HG02623 (cell line): ENCODE measurements at regions not wholly inside any gene's neighbourhood (a gene's known extent, or its start where the extent isn't known, plus 50 kb on each side); places are given as distances from the start of the nearest gene placed in this dataset.

Source experiments
- ATAC-seq: cut with Tn5 transposase; IDR thresholded peaks from one replicate; pipeline ENCODE4 v1.9.1; 2021; ENCODE audit warnings: moderate library complexity; ENCODE audit not compliant: unreplicated experiment

DNA sequence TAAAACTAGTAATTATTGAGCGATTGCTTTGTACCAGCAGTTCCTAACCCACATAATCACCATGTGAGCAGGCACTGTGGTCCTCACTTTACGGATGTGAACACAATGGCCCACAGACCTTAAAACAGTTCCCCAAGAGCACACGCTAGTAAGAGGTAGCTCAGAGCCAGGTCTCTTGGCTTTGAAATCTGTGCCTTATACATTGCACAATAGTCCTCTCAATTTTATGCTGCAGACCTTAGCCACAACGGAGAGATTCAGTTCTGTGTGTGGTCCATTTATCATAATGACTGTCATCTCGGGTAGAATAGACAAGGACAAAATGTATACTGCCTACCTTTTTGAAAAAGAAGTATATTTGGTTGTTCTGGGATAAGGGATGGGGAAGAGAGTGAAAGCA is 289.0 kb upstream of the ANKRD55 start:
- no peak for ATAC-seq

DNA sequence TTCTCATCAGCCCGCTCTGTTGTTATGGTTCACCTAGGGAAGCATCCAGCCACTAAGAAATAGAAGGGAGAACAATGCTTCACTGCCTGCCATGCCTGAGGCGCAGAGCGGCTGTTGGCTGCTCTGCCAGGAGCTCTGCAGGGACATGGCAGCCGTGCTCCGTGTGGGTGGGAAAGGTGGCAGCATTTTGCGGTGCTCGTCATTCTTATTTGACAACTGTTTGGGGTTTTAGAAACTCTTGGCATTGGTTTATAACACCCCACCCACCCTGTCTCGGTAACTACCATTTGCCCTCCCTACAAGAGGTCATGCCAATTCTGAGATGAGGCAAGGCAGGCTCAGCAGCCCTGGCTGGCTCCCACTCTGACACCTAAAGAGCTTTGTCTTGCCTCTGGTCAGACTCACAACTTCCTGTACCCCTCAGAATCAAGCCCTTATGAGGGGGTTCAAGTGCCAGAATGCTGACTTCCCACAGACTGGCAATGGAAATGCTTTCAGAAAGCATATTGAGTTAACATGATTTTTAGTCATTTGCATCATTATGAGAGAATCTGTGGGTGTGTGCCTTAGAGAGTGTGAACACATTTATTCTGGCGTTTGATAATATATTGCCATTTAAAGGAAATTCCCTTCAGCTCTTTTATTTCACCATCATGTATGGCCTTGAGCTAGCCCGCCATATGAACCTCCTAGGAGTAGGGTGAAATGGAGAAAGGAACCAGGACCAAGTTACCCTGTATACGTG is 288.0 kb upstream of the ANKRD55 start:
- no peak for ATAC-seq

DNA sequence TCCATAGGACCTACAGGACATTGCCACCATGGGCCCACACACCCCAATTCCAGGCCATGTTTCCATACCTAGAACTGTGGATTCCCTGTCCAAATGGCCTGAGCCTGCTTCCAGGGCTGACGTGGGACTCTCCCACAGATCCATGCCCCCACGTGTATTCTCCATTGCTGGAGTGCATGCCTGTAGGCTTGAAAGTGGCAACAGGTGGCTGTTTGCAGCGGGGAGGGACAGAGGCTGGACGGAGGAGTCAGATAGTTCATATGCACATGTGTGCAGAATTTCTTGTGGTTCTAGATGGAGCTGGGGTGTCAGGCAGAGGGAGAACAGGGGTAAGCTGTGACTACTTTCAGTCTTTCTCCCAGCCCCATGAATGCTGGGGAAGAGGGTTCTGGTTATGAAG is 285.7 kb upstream of the ANKRD55 start:
- ATAC-seq, result no peak

DNA sequence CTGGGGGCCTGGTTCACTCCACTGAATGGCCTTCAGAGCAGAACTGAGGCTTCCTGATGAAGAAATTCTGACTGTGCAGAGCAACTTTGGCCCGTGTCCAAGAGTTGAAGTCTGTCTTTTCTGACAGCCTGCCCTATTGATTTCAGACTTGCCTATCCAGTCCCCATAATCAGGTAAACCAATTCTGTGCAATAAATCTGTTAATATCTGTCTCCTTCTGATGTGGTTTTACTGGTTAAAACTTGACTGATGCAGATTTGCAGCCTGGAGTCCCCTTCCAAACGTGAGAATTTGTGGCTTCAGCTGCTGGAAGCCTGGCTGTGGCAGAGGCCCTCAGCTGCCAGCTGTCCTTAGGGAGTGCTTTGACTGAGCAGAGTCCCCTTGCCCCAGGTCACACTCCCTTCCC is 283.9 kb upstream of the ANKRD55 start:
- ATAC-seq, result no peak

DNA sequence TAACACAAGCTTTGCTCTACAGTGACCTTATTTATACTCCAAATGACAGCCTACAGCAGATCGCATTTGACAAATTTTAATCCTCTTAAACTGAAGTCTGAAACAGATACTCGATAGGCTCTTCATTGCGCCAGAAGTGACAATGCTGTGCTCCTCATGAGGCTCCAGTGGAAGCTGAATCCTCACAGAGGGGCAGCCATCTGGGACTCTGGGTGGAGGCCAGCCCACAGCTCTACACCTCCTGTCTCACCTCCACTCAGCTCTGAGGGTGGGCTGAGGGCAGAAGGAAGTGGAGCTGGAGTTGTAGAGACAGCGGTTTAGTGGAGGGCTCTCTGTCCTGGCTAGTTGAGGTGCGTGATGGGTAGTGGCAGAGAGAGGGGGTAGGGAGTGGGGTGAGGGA is 283.3 kb upstream of the ANKRD55 start:
- ATAC-seq, result no peak

DNA sequence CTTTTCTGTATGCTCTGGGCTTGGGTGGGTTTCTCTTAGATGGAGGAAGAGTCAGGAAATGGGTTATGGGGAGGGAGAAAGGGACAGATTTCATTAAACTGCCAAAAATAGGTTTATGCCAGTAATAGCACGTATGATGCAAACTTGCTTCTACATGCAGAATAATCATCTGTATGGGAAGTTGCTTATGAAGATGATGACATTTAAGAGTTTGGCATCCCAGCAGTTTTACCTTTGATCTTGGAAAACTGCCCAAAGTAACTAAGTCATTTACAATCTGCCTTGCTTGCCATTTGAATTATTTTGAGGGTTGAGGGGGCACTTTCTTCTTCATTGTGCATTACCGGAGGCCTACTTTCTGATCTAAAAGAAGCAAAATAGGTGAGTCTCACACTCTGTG is 282.9 kb upstream of the ANKRD55 start:
- ATAC-seq, result no peak

DNA sequence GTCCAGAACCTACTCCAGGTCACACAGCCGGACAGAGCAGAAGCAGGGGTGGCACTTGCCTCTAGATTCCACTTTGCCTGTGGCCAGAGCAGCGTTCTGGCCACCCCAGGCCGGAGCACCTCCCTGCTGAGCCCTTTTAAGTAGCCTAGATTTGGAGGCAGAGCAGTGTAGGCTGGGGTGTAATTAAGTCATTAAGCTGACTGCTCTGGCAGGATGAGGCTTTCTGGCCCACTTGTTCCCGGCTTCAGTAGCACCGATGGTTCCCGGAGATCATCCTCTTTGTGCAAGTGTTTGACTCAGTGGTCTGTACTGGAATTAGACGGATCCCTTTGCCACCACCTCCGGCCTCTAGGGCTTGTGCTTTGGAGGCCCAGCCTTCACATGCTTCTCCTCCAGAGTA is 281.9 kb upstream of the ANKRD55 start:
- no peak for ATAC-seq

DNA sequence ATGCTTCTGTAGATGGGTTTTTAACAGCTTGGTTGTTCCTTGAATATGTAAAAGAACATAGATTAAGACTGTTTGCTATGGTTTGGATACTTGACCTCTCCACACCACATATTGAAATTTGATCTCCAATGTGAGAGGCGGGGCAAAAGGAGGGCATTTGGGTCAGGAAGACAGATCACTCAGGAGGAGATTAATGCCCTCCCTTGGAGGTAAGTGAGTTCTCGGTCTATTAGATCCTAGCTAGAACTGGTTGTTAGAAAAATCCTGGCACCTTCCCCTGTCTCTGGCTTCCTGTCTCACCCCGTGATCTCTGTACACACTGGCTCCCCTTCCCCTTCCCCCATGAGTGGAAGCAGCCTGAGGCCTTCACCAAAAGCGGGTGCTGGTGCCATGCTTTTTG is 281.1 kb upstream of the ANKRD55 start:
- ATAC-seq, result no peak

DNA sequence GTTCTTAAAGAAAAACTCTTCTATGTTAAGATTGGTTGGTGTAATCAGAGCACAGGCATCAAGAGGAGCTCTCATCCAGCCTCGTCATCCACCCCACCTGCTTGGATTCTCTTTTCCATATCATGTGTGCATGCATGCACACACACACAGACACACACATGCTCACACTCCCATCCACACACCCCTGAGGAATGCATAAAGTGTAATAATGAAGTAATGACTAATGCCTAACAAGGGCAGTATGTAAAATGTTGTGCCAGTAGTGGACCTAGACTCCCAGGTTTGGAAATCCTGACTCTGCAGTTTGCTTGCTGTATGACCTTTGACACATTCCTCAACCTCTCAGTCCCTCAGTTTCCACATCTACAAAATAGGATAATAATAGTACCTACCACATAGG is 280.0 kb upstream of the ANKRD55 start:
- no peak for ATAC-seq

DNA sequence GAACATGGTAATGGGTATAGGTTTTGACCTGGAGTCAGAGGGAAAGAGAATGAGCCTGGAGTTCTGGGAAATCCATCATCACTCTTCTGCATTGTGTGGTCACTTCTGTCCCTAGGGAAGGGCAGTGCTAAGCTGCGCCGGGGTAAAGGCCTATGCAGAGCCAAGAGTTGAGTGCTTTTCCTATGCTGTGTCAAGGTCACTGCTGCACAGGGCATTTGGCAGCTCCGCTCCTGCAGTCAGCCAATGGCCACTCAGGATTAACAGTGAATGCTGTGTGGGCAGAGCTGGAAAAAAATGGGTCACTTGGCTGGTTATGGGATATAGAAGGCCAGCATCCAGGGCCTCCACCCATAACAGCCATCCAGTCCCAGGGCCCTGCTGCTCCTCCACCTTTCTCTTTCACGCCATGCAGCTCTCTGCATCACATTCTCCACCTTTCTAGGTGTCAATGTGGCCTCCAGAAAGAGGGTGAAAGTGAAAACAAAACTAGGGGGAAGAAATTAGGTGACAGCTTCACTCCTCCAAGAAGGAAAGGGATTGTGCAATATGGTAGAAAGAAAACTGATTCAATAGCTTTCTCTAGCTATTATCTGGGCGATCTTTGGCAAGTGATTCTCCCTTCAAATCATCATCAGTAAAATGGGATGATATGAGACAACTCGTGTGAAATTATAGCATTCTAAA is 279.3 kb upstream of the ANKRD55 start:
- no peak for ATAC-seq

DNA sequence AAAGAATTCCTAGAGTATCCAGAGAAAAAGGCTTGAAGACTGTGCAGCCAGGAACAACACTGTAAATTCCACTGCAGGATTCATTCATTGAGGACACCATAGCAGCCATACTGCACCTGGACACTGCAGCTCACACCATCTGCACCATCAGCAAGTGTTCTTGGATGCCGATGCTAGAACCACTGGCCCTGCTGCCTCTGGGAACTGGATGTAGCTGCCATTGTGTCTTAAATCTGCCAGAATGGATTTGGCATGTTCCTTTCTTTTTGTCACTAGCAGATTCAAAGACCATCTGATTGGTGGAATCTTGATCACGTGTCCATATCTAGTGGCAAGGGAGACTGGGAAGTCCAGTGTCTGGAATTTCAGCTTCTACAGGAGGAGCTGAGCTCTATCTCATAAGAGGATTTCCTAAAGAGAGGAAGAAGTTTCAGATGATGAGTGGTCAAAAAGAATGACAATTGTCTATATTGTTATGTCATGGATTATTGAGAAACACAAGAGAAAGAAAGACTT is 278.3 kb upstream of the ANKRD55 start:
- ATAC-seq, result no peak

DNA sequence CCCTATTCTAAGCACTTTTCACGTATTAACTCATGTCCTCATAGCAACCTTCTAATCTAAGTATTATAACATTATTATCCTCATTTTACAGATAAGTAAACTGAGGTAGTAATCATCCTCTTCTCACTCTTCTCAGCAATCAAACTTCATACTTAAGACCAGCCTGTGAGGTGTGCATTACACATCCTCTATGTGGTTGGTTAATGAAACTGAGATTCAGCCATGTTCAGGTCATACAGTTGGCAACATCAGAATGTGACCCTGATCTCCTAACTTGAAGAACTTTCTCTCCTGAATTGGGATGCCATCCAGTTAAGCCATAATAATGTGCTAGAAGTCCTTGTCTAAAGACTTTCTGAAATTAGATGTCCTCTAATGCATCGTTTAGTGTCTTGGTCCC is 275.1 kb upstream of the ANKRD55 start:
- ATAC-seq, result no peak

DNA sequence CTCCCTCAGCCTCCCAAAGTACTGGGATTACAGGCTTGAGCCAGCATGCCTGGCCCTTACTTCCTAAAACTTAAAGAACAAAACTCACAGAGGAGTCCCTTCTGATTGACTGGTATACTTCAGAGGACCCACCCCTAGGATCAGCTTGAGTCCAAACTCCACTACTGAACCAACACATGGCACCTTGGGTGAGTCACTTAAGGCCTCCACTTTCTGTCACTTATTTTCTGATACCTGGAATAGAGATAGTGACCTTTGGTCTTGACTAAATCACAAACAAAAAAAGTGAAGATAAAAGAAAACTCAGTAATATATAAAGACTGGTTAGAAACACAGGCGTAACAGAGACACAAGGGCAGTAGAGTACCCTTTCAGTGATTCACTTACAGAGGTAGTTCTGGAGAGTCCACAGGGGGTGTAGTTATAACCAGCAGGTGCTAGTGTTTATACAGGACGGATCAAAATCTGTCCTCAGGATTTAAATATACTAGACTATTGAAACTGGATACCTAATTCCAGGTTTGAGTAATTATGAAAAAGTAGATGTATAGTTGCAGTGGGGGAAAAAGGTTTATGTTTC is 274.3 kb upstream of the ANKRD55 start:
- no peak for ATAC-seq

DNA sequence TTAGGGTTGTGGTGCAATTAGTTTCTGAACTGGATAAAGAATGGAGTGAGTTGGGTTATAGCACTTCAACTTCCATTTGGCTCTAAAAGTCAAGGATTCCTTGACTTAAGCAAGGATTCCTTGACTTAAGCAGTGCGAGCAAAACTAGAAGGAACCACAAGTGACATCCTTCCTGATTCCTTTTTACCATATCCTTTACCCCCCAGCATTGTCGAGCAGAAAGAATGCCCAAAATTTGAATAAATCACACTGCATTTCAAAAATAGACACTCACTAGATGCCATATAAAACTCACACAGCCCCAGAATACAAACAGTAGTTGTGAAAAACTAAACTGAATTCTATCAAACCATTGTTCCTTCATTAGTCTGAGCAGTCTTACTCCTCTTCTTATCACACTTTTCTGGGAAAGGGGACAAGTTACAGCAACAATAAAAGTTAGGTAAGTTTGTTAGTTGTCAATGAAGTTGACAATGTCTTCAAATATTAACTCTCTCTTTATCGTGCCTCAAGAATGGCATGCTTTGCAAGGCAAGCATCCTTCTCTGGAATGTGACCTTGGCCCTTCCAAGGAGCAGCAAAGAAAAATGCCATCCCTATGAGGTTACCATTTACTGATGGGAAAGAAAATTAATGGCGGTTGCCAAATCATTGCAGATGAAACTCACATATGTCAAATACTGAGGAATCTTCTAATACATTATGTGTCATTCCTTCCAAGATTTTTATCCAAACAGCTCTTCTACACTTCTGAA is 273.3 kb upstream of the ANKRD55 start:
- ATAC-seq, result no peak

DNA sequence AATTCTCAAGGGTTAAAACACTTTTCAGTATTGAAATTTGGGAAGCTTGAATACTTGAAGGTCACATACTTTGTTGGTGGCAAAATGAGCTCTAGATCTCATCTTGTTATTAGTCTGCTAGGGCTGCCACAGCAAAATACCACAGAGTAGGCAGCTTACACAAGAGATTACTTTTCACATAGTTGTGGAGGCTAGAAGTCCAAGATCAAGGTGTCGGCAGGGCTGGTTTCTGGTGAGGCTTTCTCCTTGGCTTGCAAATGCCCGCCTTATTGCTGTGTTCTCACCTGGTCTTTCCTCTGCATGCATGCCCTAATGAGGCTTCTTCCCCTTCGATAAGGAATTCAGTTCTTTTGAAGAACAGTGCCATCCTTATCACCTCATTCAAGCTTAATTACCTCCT is 270.8 kb upstream of the ANKRD55 start:
- no peak for ATAC-seq

DNA sequence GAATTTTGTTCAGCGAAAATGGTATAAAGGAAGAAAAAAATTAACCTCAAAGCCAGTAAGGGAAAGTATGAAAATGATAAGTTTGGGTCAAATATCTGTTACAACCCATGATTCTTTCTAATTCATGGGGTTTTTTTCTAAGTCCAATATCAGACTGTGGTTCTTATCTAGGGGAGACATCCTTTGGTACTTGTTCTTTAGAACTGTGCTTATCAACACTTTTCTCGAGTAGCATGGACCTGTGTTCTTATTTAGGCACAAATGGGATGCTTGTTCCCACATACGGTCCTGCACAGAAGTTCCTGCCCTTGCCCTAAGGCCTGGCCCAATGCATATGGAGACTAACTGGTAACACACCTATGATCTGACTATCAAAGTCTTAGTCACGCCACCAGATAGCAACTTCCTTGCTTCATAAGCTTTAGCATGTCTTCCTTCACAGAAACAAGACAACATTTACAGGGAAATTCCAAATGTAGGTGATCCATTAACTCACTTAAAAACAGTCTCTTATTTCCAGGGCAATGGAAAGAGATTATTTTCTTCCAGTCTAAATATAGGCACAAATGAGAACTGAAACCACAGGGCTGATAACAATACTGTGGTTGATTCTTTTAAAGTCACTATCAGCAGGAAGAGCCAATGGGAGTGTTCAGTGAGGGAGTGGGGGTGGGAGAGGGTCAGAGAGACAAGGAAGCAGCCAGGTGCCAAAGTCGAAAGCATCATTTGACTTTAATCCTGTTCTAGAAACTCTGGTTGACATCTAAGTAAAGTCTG is 268.8 kb upstream of the ANKRD55 start:
- no peak for ATAC-seq

DNA sequence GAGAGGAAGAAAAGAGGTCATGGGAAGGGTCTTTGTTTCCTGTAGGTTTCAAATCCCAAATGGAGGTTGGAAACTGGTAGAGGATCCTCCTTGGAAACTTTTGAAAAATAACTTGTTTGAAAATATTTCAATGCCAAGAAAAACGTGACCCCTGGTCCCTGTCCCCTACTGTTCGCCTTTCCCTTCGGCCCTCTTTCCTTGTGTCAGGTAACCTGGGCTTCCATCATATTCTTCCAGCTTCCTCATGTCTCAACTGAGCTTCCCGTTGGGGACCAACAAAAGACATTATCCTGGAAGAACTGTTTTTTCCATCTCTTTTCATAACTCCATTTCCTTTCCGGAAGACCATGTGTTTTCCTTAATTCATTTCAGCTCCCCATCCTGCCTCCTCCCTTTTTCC is 266.8 kb upstream of the ANKRD55 start:
- no peak for ATAC-seq

DNA sequence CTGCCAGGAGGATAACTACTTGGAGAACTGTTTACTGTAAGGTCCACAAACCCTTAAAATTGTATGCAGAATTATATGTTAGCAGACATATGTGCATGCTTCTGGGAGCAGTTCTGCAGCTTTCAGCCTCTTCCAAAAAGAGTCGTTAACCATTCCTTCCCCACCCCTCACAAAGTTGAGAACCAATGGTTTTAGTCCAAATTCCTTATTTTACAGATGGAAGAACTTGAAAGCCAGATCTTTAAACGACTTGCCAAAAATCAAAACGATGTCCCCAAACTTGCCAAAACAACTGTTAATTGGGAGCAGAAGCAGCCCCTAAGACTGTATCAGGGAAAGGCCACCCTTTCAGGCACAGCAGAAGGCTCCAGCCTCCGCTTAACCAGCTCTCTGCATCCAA is 266.4 kb upstream of the ANKRD55 start:
- ATAC-seq, result no peak

DNA sequence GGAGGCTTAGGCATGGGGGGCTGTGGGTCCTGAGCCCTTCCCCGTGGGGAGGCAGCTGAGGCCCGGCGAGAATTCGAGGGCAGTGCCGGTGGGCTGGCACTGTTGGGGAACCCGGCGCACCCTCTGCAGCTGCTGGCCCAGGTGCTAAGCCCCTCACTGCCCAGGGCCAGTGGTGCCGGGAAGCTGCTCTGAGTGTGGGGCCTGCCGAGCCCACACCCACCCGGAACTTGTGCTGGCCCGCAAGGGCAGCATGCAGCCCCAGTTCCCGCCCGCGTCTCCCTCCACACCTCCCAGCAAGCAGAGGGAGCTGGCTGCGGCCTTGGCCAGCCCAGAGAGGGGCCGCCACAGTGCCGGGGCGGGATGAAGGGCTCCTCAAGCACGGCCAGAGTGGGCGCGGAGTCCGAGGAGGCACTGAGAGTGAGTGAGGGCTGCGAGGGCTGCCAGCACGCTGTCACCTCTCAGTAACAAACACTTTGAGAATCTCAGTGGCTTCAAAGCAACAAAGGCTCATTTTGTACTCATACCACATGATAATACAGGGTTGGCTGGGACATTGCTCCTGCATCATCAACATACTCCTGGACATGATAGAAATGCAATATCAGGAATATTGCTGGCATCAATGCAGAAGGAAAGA is 265.7 kb upstream of the ANKRD55 start:
- ATAC-seq, result no peak

DNA sequence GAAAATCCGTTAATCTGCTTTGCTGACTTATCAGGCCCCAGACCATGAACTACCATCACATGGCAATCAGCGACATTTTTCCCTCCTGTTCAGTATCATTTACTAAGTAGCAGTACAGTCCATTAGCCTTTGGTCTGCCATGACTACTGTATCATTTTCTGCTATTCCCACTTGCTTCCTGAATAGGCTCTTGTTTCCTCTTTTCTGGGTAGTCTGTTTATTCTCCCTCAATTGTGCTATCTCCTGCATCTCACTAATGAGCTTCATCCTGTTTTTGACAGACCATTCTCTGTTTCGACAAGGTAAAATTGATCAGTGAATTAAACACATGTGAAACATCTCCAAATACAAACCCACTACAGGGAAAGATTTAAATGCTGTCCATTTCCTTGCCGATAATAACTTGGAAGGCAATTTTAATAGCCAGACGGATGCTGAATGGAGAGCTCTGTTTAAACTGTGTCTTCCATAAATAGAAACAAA is 263.5 kb upstream of the ANKRD55 start:
- ATAC-seq, result no peak
